DND-41 (cell line): ENCODE measurements at regions not wholly inside any gene's neighbourhood (a gene's known extent, or its start where the extent isn't known, plus 50 kb on each side); places are given as distances from the start of the nearest gene placed in this dataset.

Experiments
- ATAC-seq: fragments of 200-7000 bp; cut with Tn5 transposase; 3 replicates; pipeline ENCODE4 v1.9.1; 2021; ENCODE audit warnings: low read depth; ENCODE audit not compliant: insufficient read depth
- DNase-seq: peaks from one replicate; pipeline ENCODE4 v3.0.0-alpha.2; 2020
- H2AFZ ChIP-seq: 2 replicates; pipeline ENCODE4 v1.6.0; 2012; ENCODE audit warnings: low read depth, low read length
- H3K27ac ChIP-seq: 2 replicates; pipeline ENCODE4 v1.5.1; 2012; ENCODE audit warnings: low read length, inconsistent platforms
- H3K27me3 ChIP-seq: fragments of 200-600 bp; sonication (generic); 2 replicates; pipeline ENCODE4 v1.6.0; 2012; ENCODE audit warnings: low read length, mild to moderate bottlenecking, inconsistent platforms; ENCODE audit not compliant: insufficient read depth, poor library complexity
- H3K36me3 ChIP-seq: 2 replicates; pipeline ENCODE4 v1.5.1; 2012; ENCODE audit warnings: low read length, inconsistent platforms; ENCODE audit not compliant: insufficient read depth
- H3K4me1 ChIP-seq: 2 replicates; pipeline ENCODE4 v1.5.1; 2012; ENCODE audit warnings: mild to moderate bottlenecking, low read length; ENCODE audit not compliant: insufficient read depth
- H3K4me2 ChIP-seq: 2 replicates; pipeline ENCODE4 v1.6.0; 2012; ENCODE audit warnings: mild to moderate bottlenecking, moderate library complexity, low read length, inconsistent platforms; ENCODE audit not compliant: insufficient read depth
- H3K4me3 ChIP-seq, 2 experiments: fragments of 200-600 bp in 1 of 2; shearing (Covaris generic) in 1 of 2; 2 replicates each; pipeline ENCODE4 v1.5.1; 2012 to 2016; ENCODE audit warnings: inconsistent platforms in 2 of 2, low read length in 2 of 2, mild to moderate bottlenecking in 2 of 2, low read depth in 1 of 2, moderate library complexity in 1 of 2
- H3K79me2 ChIP-seq: 2 replicates; pipeline ENCODE4 v1.6.0; 2012; ENCODE audit warnings: low read length, inconsistent platforms; ENCODE audit not compliant: insufficient read depth
- H3K9ac ChIP-seq: 2 replicates; pipeline ENCODE4 v1.6.0; 2012; ENCODE audit warnings: low read depth, mild to moderate bottlenecking, inconsistent platforms, low read length, moderate library complexity
- H3K9me3 ChIP-seq: 2 replicates; pipeline ENCODE4 v1.5.1; 2012; ENCODE audit warnings: low read length, moderate library complexity, mild to moderate bottlenecking, inconsistent platforms; ENCODE audit not compliant: insufficient read depth, severe bottlenecking
- H4K20me1 ChIP-seq: 2 replicates; pipeline ENCODE4 v1.6.0; 2012; ENCODE audit warnings: low read length; ENCODE audit not compliant: insufficient read depth
- CTCF ChIP-seq: IDR thresholded peaks from 2 replicates; pipeline ENCODE4 v1.5.1; 2012; ENCODE audit warnings: borderline replicate concordance, low read length, moderate library complexity, mild to moderate bottlenecking; ENCODE audit not compliant: poor library complexity, severe bottlenecking; ENCODE audit errors: extremely low read depth
- EZH2 ChIP-seq: IDR thresholded peaks from 3 replicates; pipeline ENCODE4 v1.6.1; 2012; ENCODE audit warnings: borderline replicate concordance, low read depth, mild to moderate bottlenecking, moderate library complexity, low read length, inconsistent platforms; ENCODE audit not compliant: severe bottlenecking

GRCh38 chr4:38222892-38223291 lies 262.7 kb downstream of the PTTG2 start:
- Histone ChIP-seq H3K36me3 (no peaks in the 10 kb centered on the region), H3K9ac (no peak overlapping the region), H4K20me1 (no peaks in the 10 kb centered on the region), H3K27ac (no peak overlapping the region), H3K4me3 (no peak overlapping the region), H2AFZ (no peak overlapping the region), H3K79me2 (no peaks in the 10 kb centered on the region), H3K9me3 (no peaks in the 10 kb centered on the region), H3K4me1 (no peaks in the 10 kb centered on the region), H3K4me2 (no peak overlapping the region), H3K27me3 (no peaks in the 10 kb centered on the region)
- no peak for ATAC-seq
- TF ChIP-seq EZH2 (no peak), CTCF (no peak)
- DNase-seq, result no peak

- no peaks in the 10 kb centered on the region for H3K4me1 ChIP-seq
- no peak overlapping the region for H3K4me2 ChIP-seq
- no peaks in the 10 kb centered on the region for H3K27me3 ChIP-seq
- TF ChIP-seq CTCF, result no peak
- no peak for TF ChIP-seq EZH2
- H3K4me3 ChIP-seq, result no peak overlapping the region
- DNase-seq (no peak), ATAC-seq (no peak)
- no peaks in the 10 kb centered on the region for H3K9me3 ChIP-seq
- H2AFZ ChIP-seq, result no peak overlapping the region
- no peaks in the 10 kb centered on the region for H4K20me1 ChIP-seq
- no peaks in the 10 kb centered on the region for H3K79me2 ChIP-seq
- H3K27ac ChIP-seq, result no peak overlapping the region
- H3K36me3 ChIP-seq, result no peaks in the 10 kb centered on the region
- H3K9ac ChIP-seq, result no peak overlapping the region
Observed at GRCh38 chr4:38223306-38223705, 263.1 kb downstream of the PTTG2 start.

GRCh38 chr4:38223782-38224236 lies 263.6 kb downstream of the PTTG2 start:
- H4K20me1 ChIP-seq, result no peaks in the 10 kb centered on the region
- no peak overlapping the region for H3K4me2 ChIP-seq
- DNase-seq (no peak), ATAC-seq (no peak)
- H3K27me3 ChIP-seq, result no peaks in the 10 kb centered on the region
- H3K36me3 ChIP-seq, result no peaks in the 10 kb centered on the region
- no peak overlapping the region for H3K9ac ChIP-seq
- H2AFZ ChIP-seq, result no peak overlapping the region
- TF ChIP-seq EZH2 (no peak), CTCF (no peak)
- no peak overlapping the region for H3K27ac ChIP-seq
- no peak overlapping the region for H3K4me3 ChIP-seq
- no peaks in the 10 kb centered on the region for H3K9me3 ChIP-seq
- H3K4me1 ChIP-seq, result no peaks in the 10 kb centered on the region
- H3K79me2 ChIP-seq, result no peaks in the 10 kb centered on the region

- Histone ChIP-seq H4K20me1 (no peaks in the 10 kb centered on the region), H3K79me2 (no peaks in the 10 kb centered on the region), H3K27ac (no peak overlapping the region), H2AFZ (no peak overlapping the region), H3K4me3 (no peak overlapping the region), H3K4me2 (no peak overlapping the region), H3K9me3 (no peaks in the 10 kb centered on the region), H3K9ac (no peak overlapping the region), H3K27me3 (no peaks in the 10 kb centered on the region), H3K4me1 (no peaks in the 10 kb centered on the region), H3K36me3 (no peaks in the 10 kb centered on the region)
- TF ChIP-seq EZH2 (no peak), CTCF (no peak)
- ATAC-seq (no peak), DNase-seq (no peak)
Observed at GRCh38 chr4:38224850-38225249, 264.7 kb downstream of the PTTG2 start.
